Keratinocyte (primary cell): ENCODE measurements at regions not wholly inside any gene's neighbourhood (a gene's known extent, or its start where the extent isn't known, plus 50 kb on each side); places are given as distances from the start of the nearest gene placed in this dataset.

ENCODE experiments used
- DNase-seq: peaks from one replicate; pipeline ENCODE4 v3.0.0-alpha.2; 2011; ENCODE audit warnings: low read depth, missing footprints, low spot score
- FAIRE-seq: peaks from 2 replicates; lab custom pipeline; 2011; peaks lifted over from hg19 to GRCh38; lab: Jason Lieb, UNC
- H2AFZ ChIP-seq: 2 replicates; pipeline ENCODE4 v1.6.0; 2012; ENCODE audit warnings: low read length, control low read depth, inconsistent platforms; ENCODE audit not compliant: control insufficient read depth
- H3K27ac ChIP-seq: 2 replicates; pipeline ENCODE4 v1.5.1; 2011; ENCODE audit warnings: low read length; ENCODE audit not compliant: control insufficient read depth, insufficient read depth
- H3K27me3 ChIP-seq: 3 replicates; pipeline ENCODE4 v1.6.0; 2011; ENCODE audit warnings: low read length; ENCODE audit not compliant: control insufficient read depth, insufficient read depth; ENCODE audit errors: extremely low read depth
- H3K36me3 ChIP-seq, 2 experiments: 2 replicates in 1 of 2; 3 replicates in 1 of 2; pipeline ENCODE4 v1.5.1; 2011; ENCODE audit warnings: low read length in 2 of 2, mild to moderate bottlenecking in 1 of 2; ENCODE audit not compliant: control insufficient read depth in 2 of 2, insufficient read depth in 2 of 2; ENCODE audit errors: extremely low read depth in 1 of 2
- H3K4me1 ChIP-seq: 3 replicates; pipeline ENCODE4 v1.5.1; 2011; ENCODE audit warnings: low read length; ENCODE audit not compliant: control insufficient read depth, insufficient read depth; ENCODE audit errors: extremely low read depth
- H3K4me2 ChIP-seq: 3 replicates; pipeline ENCODE4 v1.6.0; 2011; ENCODE audit warnings: low read depth, low read length; ENCODE audit not compliant: control insufficient read depth, insufficient read depth; ENCODE audit errors: extremely low read depth
- H3K4me3 ChIP-seq, 3 experiments: fragments of 200-600 bp in 1 of 3; sonication (generic) in 1 of 3; 2 replicates in 2 of 3; 3 replicates in 1 of 3; pipeline ENCODE4 v1.5.1; 2011 to 2016; ENCODE audit warnings: low read length in 3 of 3, mild to moderate bottlenecking in 3 of 3, control low read depth in 2 of 3, inconsistent platforms in 1 of 3, low read depth in 1 of 3, mixed read lengths in 1 of 3, mixed run types in 1 of 3, moderate library complexity in 1 of 3; ENCODE audit not compliant: control insufficient read depth in 2 of 3, insufficient read depth in 2 of 3; ENCODE audit errors: extremely low read depth in 1 of 3
- H3K79me2 ChIP-seq: 2 replicates; pipeline ENCODE4 v1.6.0; 2012; ENCODE audit warnings: low read length; ENCODE audit not compliant: control insufficient read depth, insufficient read depth
- H3K9ac ChIP-seq: 3 replicates; pipeline ENCODE4 v1.6.0; 2011; ENCODE audit warnings: low read length; ENCODE audit not compliant: control insufficient read depth, insufficient read depth; ENCODE audit errors: extremely low read depth
- H3K9me1 ChIP-seq: 3 replicates; pipeline ENCODE4 v1.6.0; 2011; ENCODE audit warnings: low read length; ENCODE audit not compliant: control insufficient read depth, insufficient read depth; ENCODE audit errors: extremely low read depth
- H3K9me3 ChIP-seq: 2 replicates; pipeline ENCODE4 v1.5.1; 2012; ENCODE audit warnings: low read depth, low read length; ENCODE audit not compliant: control insufficient read depth
- H4K20me1 ChIP-seq: 3 replicates; pipeline ENCODE4 v1.6.0; 2011; ENCODE audit warnings: low read length; ENCODE audit not compliant: control insufficient read depth, insufficient read depth; ENCODE audit errors: extremely low read depth
- CTCF ChIP-seq, 3 experiments: IDR thresholded peaks in 1 of 3; conservative IDR thresholded peaks in 1 of 3; optimal IDR thresholded peaks in 1 of 3; 2 replicates in 2 of 3; 3 replicates in 1 of 3; pipeline versions ENCODE3 to v1.5.1; 2011; ENCODE audit warnings: low read length in 3 of 3, mild to moderate bottlenecking in 3 of 3, moderate library complexity in 2 of 3, control low read depth in 1 of 3, inconsistent platforms in 1 of 3; ENCODE audit not compliant: insufficient read depth in 2 of 3; ENCODE audit errors: extremely low read depth in 1 of 3
- EZH2 ChIP-seq: IDR thresholded peaks from one replicate; pipeline ENCODE4 v1.6.1; 2012; ENCODE audit warnings: inconsistent platforms, mild to moderate bottlenecking, low read length, moderate library complexity
- dilution Hi-C: fragments of 300-500 bp; cut with MboI; formaldehyde crosslinking; loops from one replicate; pipeline ENCODE4 v1.7.0; 2020; ENCODE audit warnings: low sequenced_read_pairs; ENCODE audit not compliant: extremely low pct_ligation_motif_present

- Histone ChIP-seq H3K4me3 (no peak overlapping the region), H3K4me1 (no peaks in the 10 kb centered on the region), H3K9me1 (no peaks in the 10 kb centered on the region), H4K20me1 (no peaks in the 10 kb centered on the region), H3K36me3 (no peaks in the 10 kb centered on the region), H3K4me2 (no peak overlapping the region), H3K79me2 (no peaks in the 10 kb centered on the region), H3K27me3 (no peaks in the 10 kb centered on the region), H3K27ac (no peak overlapping the region), H2AFZ (no peak overlapping the region), H3K9me3 (no peaks in the 10 kb centered on the region), H3K9ac (no peak overlapping the region)
- FAIRE-seq (no peak), DNase-seq (no peak)
- TF ChIP-seq CTCF (optimal IDR thresholded peaks at IDR 0.05 in 1 of 3, IDR thresholded peaks at IDR 0.05 in 1 of 3, conservative IDR thresholded peaks at IDR 0.05 in 1 of 3; ENCODE audit: extremely low read depth in 1 of 3, insufficient read depth in 2 of 3, low read length in 3 of 3) (no peak), EZH2 (no peak)
- dilution Hi-C loops, result no loop called here
These were observed 174.7 kb upstream of the PRDM9 start for GRCh38 chr5:23332650-23333251.

- dilution Hi-C loops, result no loop called here
- Histone ChIP-seq H3K27ac (no peak overlapping the region), H3K9me3 (no peaks in the 10 kb centered on the region), H3K36me3 (no peaks in the 10 kb centered on the region), H2AFZ (no peak overlapping the region), H4K20me1 (no peaks in the 10 kb centered on the region), H3K9ac (no peak overlapping the region), H3K27me3 (no peaks in the 10 kb centered on the region), H3K4me2 (no peak overlapping the region), H3K9me1 (no peaks in the 10 kb centered on the region), H3K4me3 (no peak overlapping the region), H3K79me2 (no peaks in the 10 kb centered on the region), H3K4me1 (no peaks in the 10 kb centered on the region)
- no peak for FAIRE-seq
- TF ChIP-seq EZH2 (no peak), CTCF (optimal IDR thresholded peaks at IDR 0.05 in 1 of 3, IDR thresholded peaks at IDR 0.05 in 1 of 3, conservative IDR thresholded peaks at IDR 0.05 in 1 of 3; ENCODE audit: extremely low read depth in 1 of 3, insufficient read depth in 2 of 3, low read length in 3 of 3) (no peak)
- DNase-seq, result no peak
These were observed 176.7 kb upstream of the PRDM9 start for GRCh38 chr5:23330726-23331125.
